ENCODE measurements at regions not wholly inside any gene's neighbourhood (a gene's known extent, or its start where the extent isn't known, plus 50 kb on each side); places are given as distances from the start of the nearest gene placed in this dataset.

DNA sequence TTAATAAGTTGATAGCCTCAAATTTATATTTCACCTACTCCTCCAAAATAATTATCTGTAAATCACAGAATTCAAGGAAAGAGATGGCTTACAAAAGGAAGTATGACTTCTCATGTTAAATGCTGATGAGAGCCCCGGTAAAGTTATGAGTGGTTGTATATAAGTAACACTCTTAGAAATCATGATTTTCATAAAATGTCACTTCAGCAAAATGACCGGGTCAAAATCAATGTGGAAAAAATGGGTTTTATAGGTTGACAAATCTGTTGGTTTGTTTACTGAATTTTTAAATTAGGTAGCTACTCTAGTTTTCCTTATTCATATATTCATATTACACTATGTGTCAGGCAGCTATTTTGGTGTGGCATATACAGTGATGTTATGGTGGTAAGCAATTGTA is 1131.0 kb downstream of the TAF11L14 start:
- H3K4me1 ChIP-seq = peaks cover 0 to 4% (median 0%) of the 10 kb centered on the region in 3 donors
- DNase-seq (no peak), ATAC-seq (no peak), FAIRE-seq (no peak)
- no peaks in the 10 kb centered on the region for H3K9me3 ChIP-seq
- H3K36me3 ChIP-seq = no peaks in the 10 kb centered on the region
- no peaks in the 10 kb centered on the region for H3K27me3 ChIP-seq
- no peak overlapping the region for H3K27ac ChIP-seq
- H3K4me3 ChIP-seq = no peak overlapping the region
- TF ChIP-seq, protein P1, sequence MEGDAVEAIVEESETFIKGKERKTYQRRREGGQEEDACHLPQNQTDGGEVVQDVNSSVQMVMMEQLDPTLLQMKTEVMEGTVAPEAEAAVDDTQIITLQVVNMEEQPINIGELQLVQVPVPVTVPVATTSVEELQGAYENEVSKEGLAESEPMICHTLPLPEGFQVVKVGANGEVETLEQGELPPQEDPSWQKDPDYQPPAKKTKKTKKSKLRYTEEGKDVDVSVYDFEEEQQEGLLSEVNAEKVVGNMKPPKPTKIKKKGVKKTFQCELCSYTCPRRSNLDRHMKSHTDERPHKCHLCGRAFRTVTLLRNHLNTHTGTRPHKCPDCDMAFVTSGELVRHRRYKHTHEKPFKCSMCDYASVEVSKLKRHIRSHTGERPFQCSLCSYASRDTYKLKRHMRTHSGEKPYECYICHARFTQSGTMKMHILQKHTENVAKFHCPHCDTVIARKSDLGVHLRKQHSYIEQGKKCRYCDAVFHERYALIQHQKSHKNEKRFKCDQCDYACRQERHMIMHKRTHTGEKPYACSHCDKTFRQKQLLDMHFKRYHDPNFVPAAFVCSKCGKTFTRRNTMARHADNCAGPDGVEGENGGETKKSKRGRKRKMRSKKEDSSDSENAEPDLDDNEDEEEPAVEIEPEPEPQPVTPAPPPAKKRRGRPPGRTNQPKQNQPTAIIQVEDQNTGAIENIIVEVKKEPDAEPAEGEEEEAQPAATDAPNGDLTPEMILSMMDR (IDR thresholded peaks at IDR 0.05) = no peak
- intact Hi-C loops (cut with DNase I) = no loop called here
- 94 to 99% methylated on average over 2 of the region's 2 CpGs for WGBS, 2 donors

DNA sequence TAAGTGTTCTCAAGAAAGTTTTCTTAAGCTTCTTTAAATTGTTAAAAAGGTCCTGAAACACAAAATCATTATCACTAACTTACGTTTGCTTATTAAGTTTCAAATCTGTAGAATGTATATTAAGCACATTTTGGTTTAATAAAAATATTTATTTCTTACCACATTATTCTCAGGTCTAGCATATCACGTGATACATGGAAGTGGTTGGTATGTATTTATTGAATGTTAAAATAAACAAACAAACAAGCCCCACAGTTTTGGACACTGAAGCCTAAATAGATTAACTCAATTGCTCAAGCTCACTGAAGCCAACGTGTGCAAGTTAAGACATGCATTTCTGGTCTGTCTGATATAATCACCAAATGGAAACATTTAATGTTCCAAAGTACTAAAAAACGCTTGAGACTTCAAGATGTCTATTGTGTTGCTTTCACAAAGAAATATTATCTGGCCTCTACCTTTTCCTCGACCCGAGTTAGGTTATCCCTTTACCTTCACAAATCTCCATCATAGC is 1136.9 kb downstream of the TAF11L14 start:
- no peaks in the 10 kb centered on the region for H3K4me1 ChIP-seq
- no peaks in the 10 kb centered on the region for H3K9me3 ChIP-seq
- TF ChIP-seq, protein P1 (IDR thresholded peaks at IDR 0.05) = no peak
- H3K27ac ChIP-seq = no peak overlapping the region
- intact Hi-C loops (cut with DNase I) = no loop called here
- no peak for DNase-seq
- H3K4me3 ChIP-seq = no peak overlapping the region
- H3K36me3 ChIP-seq = no peaks in the 10 kb centered on the region
- ATAC-seq = no peak
- H3K27me3 ChIP-seq = no peaks in the 10 kb centered on the region
- WGBS, 2 donors = 57 to 66% methylated on average over 6 of the region's 6 CpGs
- FAIRE-seq = no peak

DNA sequence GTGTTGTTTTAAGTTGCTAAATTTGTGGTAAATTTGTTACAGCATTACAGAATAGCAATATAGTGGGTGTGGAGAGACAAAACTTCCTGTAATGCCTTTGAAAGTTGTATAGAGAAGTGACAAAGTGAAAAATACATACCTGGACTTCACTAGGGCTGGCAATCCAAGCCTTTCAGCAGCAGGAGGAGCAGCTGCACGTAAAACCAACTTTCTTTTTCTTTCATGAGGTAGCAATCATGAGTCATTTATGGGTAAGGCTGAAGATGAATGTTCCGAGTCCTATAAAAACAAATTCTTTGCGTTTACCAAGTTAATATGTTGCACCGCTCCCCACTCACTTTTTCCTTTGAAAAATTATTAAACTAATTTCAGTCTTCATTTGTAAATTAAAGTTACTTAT is 1138.2 kb downstream of the TAF11L14 start:
- H3K27ac ChIP-seq = no peak overlapping the region
- no peaks in the 10 kb centered on the region for H3K27me3 ChIP-seq
- H3K4me3 ChIP-seq = peak overlapping the region in 1 of 4 donors; percentile 8
- DNase-seq = peak in 2 of 6 donors; percentile 6 to 18
- WGBS, 2 donors = 6 to 7% methylated on average over 4 of the region's 4 CpGs
- no peaks in the 10 kb centered on the region for H3K36me3 ChIP-seq
- intact Hi-C loops (cut with DNase I) = no loop called here
- ATAC-seq = peak; percentile 58 to 84 (median 82)
- FAIRE-seq = no peak
- no peaks in the 10 kb centered on the region for H3K9me3 ChIP-seq
- TF ChIP-seq, protein P1 (IDR thresholded peaks at IDR 0.05) = peak in 2 of 4 donors; percentile 7 to 36
- no peaks in the 10 kb centered on the region for H3K4me1 ChIP-seq

DNA sequence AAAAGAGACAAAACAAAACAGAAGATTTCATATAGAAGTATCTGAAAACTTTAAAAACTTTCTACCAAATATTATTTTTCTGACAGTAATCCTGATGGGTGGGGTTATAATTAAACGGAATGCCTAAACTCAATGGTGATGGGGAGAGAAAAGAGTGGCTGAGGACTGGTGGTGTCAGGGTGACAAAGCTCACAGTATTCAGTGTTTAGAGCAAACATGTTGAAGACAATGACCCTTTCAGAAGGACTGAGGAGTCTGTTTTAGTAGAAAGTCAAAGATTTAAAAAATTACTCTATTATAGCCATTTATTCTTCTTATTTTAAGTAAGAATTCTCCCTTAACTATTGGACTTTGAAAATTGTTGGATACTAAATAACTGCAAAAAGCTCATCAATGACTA is 1144.0 kb downstream of the TAF11L14 start:
- TF ChIP-seq, protein P1 (IDR thresholded peaks at IDR 0.05) = no peak
- intact Hi-C loops (cut with DNase I) = no loop called here
- Histone ChIP-seq H3K27ac (no peak overlapping the region), H3K36me3 (no peaks in the 10 kb centered on the region), H3K4me1 (no peaks in the 10 kb centered on the region), H3K4me3 (no peak overlapping the region), H3K9me3 (no peaks in the 10 kb centered on the region), H3K27me3 (no peaks in the 10 kb centered on the region)
- 39 to 45% methylated on average over 1 of the region's 1 CpG for WGBS, 2 donors
- ATAC-seq (no peak), DNase-seq (no peak), FAIRE-seq (no peak)

DNA sequence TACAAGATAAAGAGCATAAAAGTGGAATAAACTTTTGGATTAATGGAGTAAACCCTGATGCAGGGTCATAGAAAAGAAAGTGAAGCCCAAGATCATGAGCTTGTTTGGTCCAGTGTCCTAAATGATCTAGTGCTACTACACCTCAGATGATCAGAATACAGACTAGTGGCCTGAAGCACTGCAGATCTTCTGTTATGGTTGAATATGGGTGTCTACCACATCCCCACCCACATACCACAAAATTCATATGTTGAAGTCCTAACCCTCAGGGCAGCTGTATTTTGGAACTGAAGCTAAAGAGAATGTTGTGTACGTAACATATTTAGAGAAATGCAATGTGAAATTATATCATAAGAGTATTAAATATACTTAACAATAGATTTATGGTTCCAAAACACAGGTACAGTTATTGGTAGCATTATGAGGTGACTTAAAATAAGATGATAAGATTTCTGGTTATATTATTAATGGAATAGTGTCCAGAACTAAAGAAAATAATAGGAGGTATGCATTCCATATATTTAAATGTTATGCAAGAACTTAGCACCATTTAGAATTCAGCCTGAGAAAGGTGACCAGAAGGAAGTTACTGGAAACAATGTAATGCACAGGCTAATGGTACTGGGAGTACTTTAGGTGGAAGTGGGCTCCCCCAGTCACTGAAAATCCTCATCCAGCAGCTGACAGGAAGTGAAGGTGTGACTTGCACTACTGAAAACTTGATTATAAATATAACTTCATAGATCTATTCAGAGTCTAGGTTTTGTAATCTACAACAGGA is 1155.1 kb downstream of the TAF11L14 start:
- 91 to 93% methylated on average over 1 of the region's 1 CpG for WGBS, 2 donors
- H3K27me3 ChIP-seq = no peaks in the 10 kb centered on the region
- no peak for ATAC-seq
- no peaks in the 10 kb centered on the region for H3K36me3 ChIP-seq
- DNase-seq = no peak
- no peak overlapping the region for H3K27ac ChIP-seq
- TF ChIP-seq, protein P1 (IDR thresholded peaks at IDR 0.05) = no peak
- H3K9me3 ChIP-seq = no peaks in the 10 kb centered on the region
- intact Hi-C loops (cut with DNase I) = no loop called here
- no peak overlapping the region for H3K4me3 ChIP-seq
- no peaks in the 10 kb centered on the region for H3K4me1 ChIP-seq
- FAIRE-seq = no peak
